NCI-H748 treated with DMSO at 0.1 percent for 48 hours (cell line): ENCODE measurements at regions not wholly inside any gene's neighbourhood (a gene's known extent, or its start where the extent isn't known, plus 50 kb on each side); places are given as distances from the start of the nearest gene placed in this dataset.
A peak's percentile ranks its signal among the peaks of the same experiment; 100 is the strongest.
"Not testable (repeated sequence)": the region's sequence is repeated elsewhere in the genome, so short reads cannot be mapped to it uniquely, and the experiment has no call there.

Source experiments
- DNase-seq: peaks from one replicate; lab custom pipeline; 2025; lab: John Stamatoyannopoulos, UW

DNA sequence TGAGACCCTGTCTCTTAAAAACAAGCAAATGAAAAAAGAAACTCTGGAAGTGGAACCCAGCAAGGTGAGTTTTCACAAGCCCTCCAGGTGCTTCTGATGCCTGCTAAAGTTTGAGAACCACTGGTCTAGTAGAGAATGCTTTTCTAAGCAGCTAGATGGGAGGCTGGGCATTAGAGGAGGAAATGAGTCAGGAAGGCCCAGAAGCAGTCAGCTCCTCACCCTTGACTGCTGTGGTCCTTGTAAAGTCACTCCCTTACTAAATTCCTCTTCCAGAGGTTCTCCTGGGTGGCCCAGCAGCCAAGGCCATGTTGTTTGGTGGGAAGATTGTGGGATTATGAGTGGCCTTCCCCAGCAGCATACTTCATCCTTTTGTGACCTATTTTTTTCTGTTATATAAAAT is 52.0 kb upstream of the FYN start:
- DNase-seq: no peak

DNA sequence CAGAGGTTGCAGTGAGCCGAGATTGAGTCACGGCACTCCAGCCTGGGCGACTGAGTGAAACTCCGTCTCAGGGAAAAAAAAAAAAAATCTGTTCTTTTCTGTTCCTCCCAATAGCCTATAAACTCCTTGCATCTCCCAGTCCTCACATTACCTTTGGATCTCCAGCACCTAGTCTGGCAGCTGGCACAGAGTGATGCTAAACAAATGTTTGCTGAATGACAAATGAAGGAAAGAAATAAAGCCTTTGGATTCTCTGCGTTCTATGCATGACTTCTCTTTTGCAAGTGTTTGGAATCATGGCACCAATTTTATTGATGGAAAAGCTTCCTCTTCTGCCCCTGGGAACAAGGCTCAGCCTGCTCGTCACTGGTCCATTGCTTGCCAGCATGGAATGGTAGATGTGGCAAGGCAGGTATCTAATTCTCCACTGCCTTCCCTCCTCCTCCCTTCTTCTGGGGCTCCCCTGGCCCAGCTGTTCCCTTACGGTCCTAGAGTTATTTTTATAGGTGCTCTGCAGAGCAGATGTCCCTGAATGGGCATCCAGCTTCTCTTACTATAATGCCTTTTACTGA is 53.6 kb upstream of the FYN start:
- DNase-seq: peak; percentile 67

DNA sequence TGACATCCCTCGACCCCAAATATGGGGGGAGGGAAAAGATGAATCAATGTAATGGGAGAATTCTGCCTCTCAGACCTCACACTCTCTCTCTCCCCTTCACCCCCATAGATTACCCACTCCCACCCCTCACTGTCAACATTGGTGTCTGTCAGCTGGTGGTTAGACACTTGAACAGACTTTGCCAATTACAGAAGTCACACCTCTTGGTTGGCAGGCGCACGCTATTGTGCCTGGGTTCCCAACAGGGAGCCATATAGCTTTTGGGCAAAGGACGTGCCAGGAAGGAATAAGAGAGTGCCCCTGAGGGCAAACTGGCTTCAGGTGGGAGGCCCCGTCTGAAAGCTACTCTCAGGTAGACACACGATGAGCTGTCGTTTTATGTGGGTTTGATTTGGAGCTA is 54.1 kb upstream of the FYN start:
- DNase-seq: peak; percentile 94

DNA sequence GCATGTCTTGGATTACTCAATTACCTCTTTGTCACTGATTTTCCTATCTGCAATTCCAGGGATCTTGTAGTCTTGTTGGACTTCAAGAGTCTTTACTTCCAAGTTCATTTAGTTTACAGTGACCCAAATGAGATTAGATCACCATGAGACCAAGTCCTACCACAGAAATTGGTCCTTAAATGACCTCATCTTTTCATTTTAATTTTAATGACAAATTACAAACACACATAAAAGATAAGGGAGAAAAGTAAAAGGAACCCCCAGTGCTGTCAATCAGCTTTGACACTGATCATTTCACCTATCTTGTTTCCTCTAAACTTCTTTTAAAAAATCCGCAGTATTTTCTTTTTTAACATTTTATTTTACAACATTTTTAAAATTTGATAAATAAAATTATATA is 54.9 kb upstream of the FYN start:
- DNase-seq: no peak

DNA sequence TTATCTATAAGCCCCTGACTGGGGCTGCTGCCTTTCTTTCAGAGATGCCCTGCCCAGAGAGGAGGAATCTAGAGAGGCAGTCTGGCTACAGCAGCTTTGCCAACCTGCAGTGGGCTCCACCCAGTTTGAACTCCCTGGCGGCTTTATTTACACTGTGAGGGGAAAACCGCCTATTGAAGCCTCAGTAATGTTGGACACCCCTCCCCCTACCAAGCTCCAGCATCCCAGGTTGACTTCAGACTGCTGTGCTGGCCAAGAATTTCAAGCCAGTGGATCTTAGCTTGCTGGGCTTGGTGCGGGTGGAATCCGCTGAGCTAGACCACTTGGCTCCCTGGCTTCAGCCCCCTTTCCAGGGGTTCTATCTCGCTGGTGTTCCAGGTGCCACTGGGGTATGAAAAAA is 61.4 kb upstream of the FYN start:
- peak; percentile 83 for DNase-seq

DNA sequence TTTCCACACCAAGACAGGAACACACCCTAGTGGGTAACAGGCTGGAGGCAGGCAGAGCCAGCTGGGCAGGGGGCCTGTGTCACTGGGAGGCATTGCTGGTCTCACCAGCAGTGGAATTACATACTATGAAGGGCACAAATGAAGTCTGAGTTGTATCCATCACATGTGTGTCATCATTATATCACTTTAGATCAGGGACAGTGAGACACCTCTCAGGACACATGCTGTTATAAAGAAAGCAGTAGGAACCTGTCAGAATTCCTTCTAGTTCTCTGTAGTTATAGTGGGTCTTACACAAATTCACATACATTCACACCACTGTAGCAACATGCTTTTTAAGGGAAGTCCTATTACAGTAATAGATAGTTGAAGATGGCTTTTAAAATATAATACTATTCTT is 63.5 kb upstream of the FYN start:
- no peak for DNase-seq

DNA sequence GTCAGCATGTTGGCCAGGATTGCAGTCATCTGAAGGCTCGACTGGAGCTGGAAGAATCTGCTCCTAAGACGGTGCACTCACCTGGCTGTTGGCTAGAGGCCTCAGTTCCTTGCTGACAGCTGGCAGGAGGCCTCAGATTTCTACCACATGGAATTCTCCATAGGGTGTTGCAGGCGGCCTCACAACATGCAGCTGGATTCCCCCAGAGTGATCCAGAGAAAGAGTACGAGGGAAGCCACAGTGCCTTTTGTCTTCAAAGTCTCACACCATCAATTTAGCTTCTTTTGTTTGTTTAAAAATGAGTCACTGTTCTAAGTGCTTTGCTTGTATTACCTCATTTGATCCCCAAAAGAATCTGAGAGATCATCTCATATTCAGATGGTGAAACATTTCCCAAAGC is 65.5 kb upstream of the FYN start:
- peak; percentile 51 for DNase-seq

DNA sequence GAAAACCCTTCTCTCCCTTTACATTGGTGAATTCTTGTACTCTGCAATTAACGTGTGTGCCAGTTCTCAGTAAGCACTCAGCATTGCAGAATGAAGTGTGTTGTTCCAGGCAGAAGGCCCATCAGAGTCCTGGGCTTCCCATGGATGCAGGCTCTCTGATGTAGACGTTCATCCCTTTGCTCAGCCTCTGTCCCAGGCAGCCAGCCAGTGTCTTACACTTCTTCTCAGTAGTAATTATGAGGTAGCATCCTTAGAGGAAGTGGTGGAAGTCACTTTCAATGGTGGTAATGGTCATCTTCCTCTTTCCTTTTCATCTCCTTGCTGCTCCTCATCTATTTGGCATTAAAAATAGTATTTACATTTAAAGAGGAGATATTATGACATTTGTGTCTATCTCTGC is 66.7 kb upstream of the FYN start:
- no peak for DNase-seq

DNA sequence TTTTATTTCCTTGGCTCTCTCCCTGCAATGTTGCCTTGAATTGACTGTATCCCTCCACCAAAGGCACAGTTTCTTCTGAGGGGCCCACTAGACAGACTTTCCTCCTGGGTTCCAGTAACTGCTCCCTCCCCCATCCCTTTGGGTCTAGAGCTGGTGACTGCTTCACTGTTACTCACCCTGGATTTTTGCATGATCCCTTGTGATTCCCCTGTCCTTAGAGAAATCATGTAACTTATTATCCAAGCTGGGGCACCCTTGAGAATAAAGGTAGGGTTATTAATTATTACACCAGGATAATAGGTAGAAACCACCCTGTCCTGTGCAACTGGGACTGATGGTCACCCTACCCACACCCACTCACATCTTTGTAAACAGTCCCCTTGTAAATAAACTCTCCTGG is 67.5 kb upstream of the FYN start:
- DNase-seq: no peak

DNA sequence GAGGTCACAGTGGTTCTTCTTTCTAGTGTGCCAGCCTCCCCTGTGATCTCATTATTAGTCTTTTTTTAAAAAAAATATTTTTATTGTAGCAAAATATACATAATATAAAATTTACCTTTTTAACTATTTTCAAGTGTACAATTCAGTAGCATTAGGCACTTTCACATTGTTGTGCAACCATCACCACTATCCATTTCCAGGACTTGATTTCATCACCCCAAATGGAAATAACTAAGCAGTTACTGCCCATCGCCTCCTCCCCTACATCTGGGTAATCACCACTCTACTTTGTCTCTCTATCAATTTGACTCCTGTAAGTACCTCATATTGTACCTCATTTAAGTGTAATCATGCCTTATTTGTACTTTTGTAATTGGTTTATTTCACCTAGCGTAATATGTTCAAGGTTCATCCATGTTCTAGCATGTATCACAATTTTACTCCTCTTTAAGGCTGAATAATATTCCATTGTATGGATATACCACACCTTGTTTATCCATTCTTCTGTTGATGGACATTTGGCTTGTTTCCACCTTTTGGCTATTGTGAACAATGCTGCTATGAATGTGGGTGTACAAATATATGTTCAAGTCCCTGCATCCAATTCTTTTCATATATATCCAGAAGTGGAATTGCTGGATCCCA is 68.6 kb upstream of the FYN start:
- no peak for DNase-seq

DNA sequence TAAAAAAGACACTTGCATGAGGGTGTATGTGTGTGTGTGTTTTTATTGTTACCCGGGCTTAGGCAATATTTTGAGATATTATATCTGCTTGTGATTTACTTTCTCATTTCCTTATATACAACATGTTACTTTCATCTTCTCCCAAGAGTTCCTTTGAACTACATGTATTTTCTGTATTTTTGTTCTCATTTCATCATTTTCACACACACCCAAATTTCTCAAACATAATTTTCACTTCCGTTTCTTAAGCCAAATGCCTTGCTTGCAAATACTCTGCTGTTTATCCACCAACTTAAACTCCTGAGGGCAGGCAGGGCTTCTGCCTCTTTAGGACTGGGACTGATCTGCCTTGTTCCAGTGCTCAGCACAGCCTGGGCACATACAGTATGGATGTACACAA is 69.3 kb upstream of the FYN start:
- no peak for DNase-seq

DNA sequence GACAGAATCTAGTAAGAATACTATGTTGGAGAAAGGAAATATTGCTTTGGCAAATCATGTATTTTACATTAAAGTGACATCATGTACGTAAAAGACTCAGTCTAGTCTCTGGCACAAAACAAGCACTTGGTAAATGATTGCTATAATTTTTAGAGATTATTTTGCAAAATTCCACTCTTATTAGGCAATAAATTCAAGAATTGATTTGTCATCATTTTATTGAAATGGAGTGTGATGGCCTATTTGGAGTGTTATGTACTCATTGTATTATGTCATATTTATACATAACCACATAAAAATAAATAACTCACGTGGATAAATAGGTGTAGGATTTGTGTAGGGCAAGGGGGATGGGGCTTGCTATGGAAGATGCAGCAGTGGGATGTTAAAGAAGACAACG is 70.0 kb upstream of the FYN start:
- no peak for DNase-seq

DNA sequence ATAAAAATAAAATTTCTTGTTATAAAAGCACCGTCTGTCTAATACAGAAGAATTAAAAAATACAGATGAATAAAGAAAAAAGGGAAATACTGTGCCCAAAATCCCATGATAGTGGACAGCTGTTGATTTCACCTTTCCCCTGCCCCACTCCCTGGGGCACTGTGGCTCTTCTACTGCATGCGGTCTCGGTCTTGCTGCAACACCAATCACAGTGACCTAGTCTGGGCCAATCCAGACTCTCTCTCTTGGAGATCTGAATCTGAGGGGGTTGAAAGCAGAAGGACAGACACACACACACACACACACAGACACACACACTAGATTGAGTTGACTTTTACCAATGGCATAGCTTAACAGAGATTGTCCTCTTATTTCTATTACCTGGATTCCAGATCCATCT is 70.5 kb upstream of the FYN start:
- no peak for DNase-seq

DNA sequence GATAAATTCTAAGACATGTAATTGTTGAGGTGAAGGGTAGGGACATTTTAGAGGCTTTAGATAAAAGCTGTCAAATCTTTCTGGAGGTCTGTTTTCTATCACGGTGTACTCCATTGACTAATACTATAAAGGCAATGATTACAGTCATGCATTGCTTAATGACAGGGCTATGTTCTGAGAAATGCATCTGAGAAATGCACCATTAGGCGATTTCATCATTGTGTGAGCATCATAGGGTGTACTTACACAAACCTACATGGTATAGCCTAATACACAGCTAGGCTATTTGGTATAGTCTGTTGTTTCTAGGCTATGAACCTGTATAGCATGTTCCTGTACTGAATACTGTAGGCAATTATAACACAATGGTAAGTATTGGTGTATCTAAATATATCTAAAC is 71.3 kb upstream of the FYN start:
- DNase-seq: peak; percentile 80

DNA sequence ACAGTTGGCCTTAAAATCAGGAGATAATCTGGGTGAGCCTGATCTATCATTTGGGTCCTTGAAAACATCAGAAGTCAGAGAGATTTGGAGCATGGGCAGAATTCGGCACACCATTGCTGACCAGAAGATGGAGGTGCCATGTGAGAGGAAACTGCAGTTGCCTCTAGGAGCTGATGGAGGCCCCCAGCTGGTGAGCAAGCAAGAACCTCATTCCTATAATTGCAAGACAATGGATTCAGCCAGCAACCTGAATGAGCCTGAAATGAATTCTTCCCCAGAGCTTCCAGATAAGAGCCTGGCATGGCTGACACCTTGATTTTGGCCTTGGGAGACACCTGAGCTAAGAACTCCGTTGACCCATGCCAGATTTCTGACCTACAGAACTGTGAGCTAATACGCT is 76.3 kb upstream of the FYN start:
- DNase-seq: no peak

DNA sequence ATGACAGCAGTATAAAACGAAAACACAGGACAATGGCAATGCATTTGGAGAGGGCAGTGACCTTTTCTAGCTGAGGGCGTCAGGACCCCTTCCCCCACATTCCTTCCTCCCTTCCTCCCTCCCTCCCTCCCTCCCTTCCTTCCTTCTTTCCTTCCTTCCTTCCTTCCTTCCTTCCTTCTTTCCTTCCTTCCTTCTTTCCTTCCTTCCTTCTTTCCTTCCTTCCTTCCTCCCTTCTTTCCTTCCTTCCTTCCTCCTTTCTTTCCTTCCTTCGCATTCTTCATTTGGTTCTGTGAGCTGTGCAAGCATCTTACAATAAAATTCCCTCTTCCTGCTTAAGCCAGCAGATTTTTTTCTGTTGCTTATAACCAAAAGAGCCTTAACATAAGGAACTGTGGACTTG is 76.7 kb upstream of the FYN start:
- not testable (repeated sequence) for DNase-seq

DNA sequence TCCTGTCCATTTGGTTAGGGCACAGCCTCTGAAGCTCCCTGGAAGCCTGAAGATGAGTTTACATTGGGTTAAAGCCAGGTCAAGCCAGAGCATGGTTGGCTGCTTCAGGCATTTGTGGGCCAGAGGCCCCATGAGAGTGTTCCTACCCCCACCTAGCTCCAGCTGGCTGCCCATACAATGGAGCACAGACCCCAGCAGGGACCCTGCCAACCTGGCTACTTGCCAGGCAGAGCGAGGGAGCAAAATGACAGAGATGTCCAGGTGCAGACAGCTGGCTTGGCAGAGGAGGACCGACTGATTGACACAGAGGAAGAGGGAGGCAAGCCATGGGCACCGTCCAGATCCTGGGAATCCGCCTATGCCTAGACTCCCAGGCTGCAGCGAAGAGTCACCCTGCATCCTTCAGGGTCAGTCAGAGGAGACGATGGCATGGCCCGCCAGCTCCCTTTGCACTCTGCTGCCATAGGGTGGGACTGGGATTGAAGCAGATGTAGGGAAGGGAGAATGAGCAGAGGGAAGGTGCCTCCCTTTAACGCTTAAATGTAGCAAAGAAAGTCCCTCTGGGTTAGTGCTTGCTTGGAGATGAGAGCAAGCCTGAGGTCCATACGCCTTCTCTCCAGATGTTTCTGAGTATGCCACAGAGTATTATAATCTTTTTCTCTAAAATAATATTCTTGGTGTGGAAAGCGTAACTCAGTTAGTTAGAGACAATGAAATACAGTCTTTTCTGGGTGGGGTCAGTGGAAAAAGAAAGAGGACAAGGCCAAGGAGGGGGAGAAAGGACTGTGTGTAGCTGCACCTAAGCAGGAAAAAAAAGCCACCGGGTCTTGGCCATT is 77.6 kb upstream of the FYN start:
- DNase-seq: peak; percentile 82

DNA sequence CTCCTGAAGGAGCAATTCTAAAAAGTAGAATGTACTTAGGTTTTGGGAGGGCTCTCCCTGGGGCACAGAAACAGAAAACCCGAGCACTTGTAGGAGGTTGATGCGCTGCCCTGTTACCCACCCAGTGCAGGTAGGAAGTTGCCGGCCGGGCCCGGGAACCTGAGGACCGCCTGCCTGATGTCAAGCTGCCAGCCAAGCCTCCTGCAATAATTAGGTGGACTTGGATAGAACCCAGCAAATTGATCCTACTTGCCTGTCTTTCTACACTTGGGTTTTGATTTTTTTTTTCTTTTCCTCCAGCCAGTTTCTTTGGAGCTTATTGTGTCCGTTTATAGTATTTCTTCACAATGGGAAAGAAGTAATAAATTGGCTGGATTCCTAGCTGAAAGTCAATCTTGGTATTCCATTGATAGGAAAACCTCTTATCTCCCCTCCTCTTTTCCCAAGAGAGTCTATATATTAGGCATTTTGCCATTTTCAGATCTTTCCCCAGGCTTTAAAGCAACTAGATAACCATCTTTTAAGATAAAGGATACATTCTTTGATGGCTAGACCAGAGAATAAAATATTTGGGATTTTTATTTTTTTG is 78.3 kb upstream of the FYN start:
- no peak for DNase-seq

DNA sequence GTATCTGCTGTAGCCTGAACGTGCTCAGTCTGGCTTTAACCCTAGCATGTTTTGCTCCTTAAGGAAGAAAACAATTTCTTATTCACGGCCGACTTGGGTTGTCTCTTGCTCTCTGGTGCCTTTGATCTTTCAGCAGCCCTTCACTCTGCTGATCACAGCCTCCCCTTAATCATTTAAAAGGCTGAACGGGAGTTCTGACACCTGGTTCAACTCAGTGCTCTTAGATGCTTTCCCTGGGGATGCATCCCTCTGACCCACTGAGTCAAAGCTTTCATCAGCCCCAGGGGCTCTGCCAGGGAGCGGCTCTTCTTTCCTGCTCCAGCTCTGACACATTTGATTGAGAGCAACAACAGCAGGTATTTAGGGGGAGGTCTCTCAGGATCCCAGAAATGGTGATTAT is 79.0 kb upstream of the FYN start:
- no peak for DNase-seq

DNA sequence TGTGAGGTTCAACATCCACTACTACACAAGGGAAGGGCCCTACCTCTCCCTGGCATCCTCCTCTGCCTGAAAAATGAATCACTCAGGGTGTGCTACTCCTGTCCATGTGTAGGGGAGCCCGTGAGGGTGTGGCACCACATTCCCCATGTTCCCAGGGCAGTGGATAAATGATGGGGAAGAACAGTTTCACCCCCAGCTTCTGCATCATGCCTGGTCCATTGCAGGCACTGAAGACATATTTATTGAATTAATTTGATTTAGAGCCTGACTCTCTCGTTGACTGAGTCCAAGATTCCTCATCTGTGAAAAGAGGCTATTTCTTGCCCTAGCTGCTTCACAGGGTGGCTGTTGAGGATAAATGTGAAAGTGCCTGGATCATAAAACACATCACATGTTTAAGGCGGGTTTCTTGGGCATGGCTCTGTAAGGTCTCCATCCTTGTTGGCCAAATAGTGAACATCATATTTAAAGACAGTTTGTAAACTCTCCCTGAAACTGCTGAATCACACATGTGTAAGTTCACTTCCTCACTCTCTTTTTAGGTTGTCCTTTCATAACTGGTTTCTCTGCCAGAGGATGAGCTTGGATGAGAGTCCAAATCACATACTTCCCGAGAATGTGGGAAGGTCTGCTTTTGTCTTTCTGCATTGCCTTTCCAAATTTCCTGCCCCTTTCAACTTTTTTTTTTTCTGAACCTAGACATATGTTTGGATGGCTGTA is 79.7 kb upstream of the FYN start:
- DNase-seq: no peak

DNA sequence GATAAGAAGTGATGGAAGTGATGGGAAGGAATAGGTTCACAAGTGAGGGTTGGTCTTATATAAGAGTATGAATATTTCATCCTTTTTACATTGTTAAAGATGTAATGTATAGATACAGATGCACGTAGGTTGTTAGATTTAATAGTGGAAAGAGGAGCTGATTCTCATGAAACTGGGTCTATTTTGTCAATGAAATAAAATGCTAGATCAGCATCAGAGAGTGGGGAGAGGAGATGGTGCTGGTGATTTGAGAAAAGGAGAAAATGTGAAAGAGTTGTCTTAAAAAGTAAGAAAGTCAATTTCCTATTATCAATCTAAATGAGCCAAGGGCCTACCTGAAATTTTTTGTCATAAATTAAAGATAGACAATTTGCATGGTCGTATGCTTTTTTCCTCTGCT is 82.8 kb upstream of the FYN start:
- no peak for DNase-seq

DNA sequence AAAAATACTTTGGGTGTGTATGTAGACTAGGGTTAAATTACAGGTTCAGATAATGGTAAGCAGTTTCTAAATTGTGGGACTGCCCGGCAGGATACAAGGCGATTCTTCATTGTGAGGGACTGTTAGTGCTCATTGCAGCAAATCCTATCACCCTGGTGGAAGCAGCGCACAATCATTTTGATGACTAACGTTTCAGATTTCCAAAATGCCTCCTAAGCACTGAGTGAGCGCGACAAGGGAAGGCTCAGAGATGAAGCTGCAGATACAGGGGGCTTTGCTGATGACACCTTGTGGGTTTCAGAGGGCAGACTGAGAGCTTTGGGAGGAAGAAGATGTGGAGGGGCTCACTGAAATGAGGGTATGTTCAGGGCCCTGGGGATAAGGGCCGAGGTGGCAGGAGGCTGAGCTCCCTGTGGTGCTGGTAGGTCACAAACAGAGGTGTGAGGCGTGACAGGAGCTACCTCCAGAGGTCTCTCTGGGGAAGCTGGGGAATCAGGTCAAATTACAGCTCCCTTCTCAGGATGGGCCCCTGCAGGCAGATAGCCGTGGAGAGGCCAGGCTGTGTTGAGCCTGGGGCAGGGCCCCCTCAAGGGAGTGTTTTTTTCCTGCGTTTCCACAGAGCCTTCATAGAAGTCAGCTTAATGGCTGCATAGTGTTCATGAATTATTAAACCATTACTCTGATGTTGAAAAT is 84.5 kb upstream of the FYN start:
- peak; percentile 50 for DNase-seq
